A549 (cell line): ENCODE measurements at regions not wholly inside any gene's neighbourhood (a gene's known extent, or its start where the extent isn't known, plus 50 kb on each side); places are given as distances from the start of the nearest gene placed in this dataset.
"Not testable (repeated sequence)": the region's sequence is repeated elsewhere in the genome, so short reads cannot be mapped to it uniquely, and the experiment has no call there.

Source experiments
- ATAC-seq, 2 experiments: fragments of 200-7000 bp in 1 of 2; fragments of >200 bp in 1 of 2; cut with Nextera tagmentation in 1 of 2; cut with Tn5 transposase in 1 of 2; 3 replicates each; pipeline versions ENCODE4 v1.8.0 to v1.9.1; 2018 to 2020; ENCODE audit warnings: mild to moderate bottlenecking in 1 of 2, moderate library complexity in 1 of 2
- CTCF ChIA-PET: fragments of 300-600 bp; sonication (Branson Sonifier 250); formaldehyde crosslinking; extraction: SDS; loops from one replicate; lab custom pipeline; 2021; ENCODE audit warnings: antibody characterized with exemption, inconsistent platforms; lab: Yijun Ruan, JAX
- POLR2A ChIA-PET: fragments of 350-600 bp; formaldehyde crosslinking; extraction: SDS; loops from one replicate; lab custom pipeline; 2021; ENCODE audit warnings: antibody characterized with exemption, inconsistent platforms; lab: Yijun Ruan, JAX
- DNase-seq, 2 experiments: peaks; one replicate each; pipeline versions ENCODE4 v3.0.0 to v3.0.0-alpha.2; 2011 to 2016; ENCODE audit warnings: low read depth in 1 of 2, low spot score in 1 of 2
- FAIRE-seq: peaks from 2 replicates; lab custom pipeline; 2011; peaks lifted over from hg19 to GRCh38; lab: Jason Lieb, UNC
- H3K27ac ChIP-seq, 2 experiments: fragments of >200 bp; sonication (Bioruptor Twin); formaldehyde crosslinking; 3 replicates each; pipeline ENCODE4 v1.5.1; 2016 to 2017
- H3K4me1 ChIP-seq: fragments of >200 bp; sonication (Bioruptor Twin); formaldehyde crosslinking; 3 replicates; pipeline ENCODE4 v1.6.1; 2016
- H3K4me2 ChIP-seq: fragments of >200 bp; sonication (Bioruptor Twin); formaldehyde crosslinking; 3 replicates; pipeline ENCODE4 v1.6.1; 2016
- H3K4me3 ChIP-seq: fragments of >200 bp; sonication (Bioruptor Twin); formaldehyde crosslinking; 3 replicates; pipeline ENCODE4 v1.5.1; 2016
- H3K9me3 ChIP-seq: fragments of >200 bp; sonication (Bioruptor Twin); formaldehyde crosslinking; 3 replicates; pipeline ENCODE4 v1.6.1; 2016
- CBX2 ChIP-seq: fragments of 200-600 bp; sonication (generic); IDR thresholded peaks from 2 replicates; pipeline ENCODE4 v1.6.1; 2016; ENCODE audit warnings: low read depth, mild to moderate bottlenecking, borderline replicate concordance
- CBX8 ChIP-seq: fragments of 200-600 bp; sonication (generic); IDR thresholded peaks from 2 replicates; pipeline ENCODE4 v1.6.1; 2016
- CHD2 ChIP-seq: fragments of 150-350 bp; IDR thresholded peaks from 2 replicates; pipeline ENCODE4 v1.6.1; 2014; ENCODE audit warnings: low read length; ENCODE audit not compliant: partially characterized antibody
- EHMT2 ChIP-seq: fragments of 200-600 bp; sonication (generic); IDR thresholded peaks from 2 replicates; pipeline ENCODE4 v1.6.1; 2016; ENCODE audit warnings: antibody characterized with exemption, low read depth, mild to moderate bottlenecking, moderate library complexity
- EP300 ChIP-seq, 2 experiments: fragments of >200 bp; sonication (Bioruptor Twin); formaldehyde crosslinking; IDR thresholded peaks; 2 replicates in 1 of 2; 3 replicates in 1 of 2; pipeline ENCODE4 v1.6.1; 2016 to 2017
- ESRRA ChIP-seq: fragments of 150-350 bp; IDR thresholded peaks from 2 replicates; pipeline ENCODE4 v1.6.1; 2014; ENCODE audit warnings: mild to moderate bottlenecking, low read length, borderline replicate concordance
- HOXB13 ChIP-seq: fragments of 250-450 bp; sonication (Bioruptor Pico); IDR thresholded peaks from 2 replicates; pipeline ENCODE4 v1.5.0; 2020; ENCODE audit warnings: low read depth, mild to moderate bottlenecking, moderate library complexity
- KDM5A ChIP-seq: fragments of 200-600 bp; sonication (generic); IDR thresholded peaks from 2 replicates; pipeline ENCODE4 v1.6.1; 2016; ENCODE audit warnings: antibody characterized with exemption, mild to moderate bottlenecking
- MYC ChIP-seq: IDR thresholded peaks from 2 replicates; pipeline ENCODE4 v1.6.1; 2012; ENCODE audit warnings: mild to moderate bottlenecking, inconsistent platforms, low read length, improper control_type of control experiment, borderline replicate concordance
- POLR2AphosphoS2 ChIP-seq: conservative IDR thresholded peaks from 2 replicates; pipeline ENCODE4 v1.6.1; 2012; ENCODE audit warnings: low read length, improper control_type of control experiment, inconsistent platforms
- RARB ChIP-seq: fragments of 250-450 bp; sonication (Bioruptor Pico); IDR thresholded peaks from 2 replicates; pipeline ENCODE4 v1.8.0; 2021; ENCODE audit warnings: mild to moderate bottlenecking, moderate library complexity
- TP53 ChIP-seq: fragments of 250-450 bp; sonication (Bioruptor Pico); IDR thresholded peaks from 2 replicates; pipeline ENCODE4 v1.5.0; 2021; ENCODE audit warnings: mild to moderate bottlenecking, moderate library complexity
- ZC3H11A ChIP-seq: fragments of 450-650 bp; IDR thresholded peaks from 2 replicates; pipeline ENCODE4 v1.6.1; 2014; ENCODE audit warnings: antibody characterized with exemption, mild to moderate bottlenecking
- WGBS: methylation state at CpG from one replicate; pipeline ENCODE4 v1.1.6; 2017; ENCODE audit errors: missing lambda C conversion rate; 5-methylcytosine and 5-hydroxymethylcytosine counted together
- TF ChIP-seq, protein P1 (sequence below): IDR thresholded peaks from 2 replicates; pipeline ENCODE4 v1.6.1; 2012
- TF ChIP-seq, protein P2 (sequence below): fragments of >200 bp; sonication (Bioruptor Twin); formaldehyde crosslinking; IDR thresholded peaks from 2 replicates; pipeline ENCODE4 v1.6.1; 2016
- TF ChIP-seq, protein P3 (sequence below): fragments of >200 bp; sonication (Bioruptor Twin); formaldehyde crosslinking; IDR thresholded peaks from 3 replicates; pipeline ENCODE4 v1.5.1; 2016
- TF ChIP-seq, protein P4 (sequence below): fragments of 450-650 bp; IDR thresholded peaks from 2 replicates; pipeline ENCODE4 v1.6.1; 2014; ENCODE audit warnings: antibody characterized with exemption

DNA sequence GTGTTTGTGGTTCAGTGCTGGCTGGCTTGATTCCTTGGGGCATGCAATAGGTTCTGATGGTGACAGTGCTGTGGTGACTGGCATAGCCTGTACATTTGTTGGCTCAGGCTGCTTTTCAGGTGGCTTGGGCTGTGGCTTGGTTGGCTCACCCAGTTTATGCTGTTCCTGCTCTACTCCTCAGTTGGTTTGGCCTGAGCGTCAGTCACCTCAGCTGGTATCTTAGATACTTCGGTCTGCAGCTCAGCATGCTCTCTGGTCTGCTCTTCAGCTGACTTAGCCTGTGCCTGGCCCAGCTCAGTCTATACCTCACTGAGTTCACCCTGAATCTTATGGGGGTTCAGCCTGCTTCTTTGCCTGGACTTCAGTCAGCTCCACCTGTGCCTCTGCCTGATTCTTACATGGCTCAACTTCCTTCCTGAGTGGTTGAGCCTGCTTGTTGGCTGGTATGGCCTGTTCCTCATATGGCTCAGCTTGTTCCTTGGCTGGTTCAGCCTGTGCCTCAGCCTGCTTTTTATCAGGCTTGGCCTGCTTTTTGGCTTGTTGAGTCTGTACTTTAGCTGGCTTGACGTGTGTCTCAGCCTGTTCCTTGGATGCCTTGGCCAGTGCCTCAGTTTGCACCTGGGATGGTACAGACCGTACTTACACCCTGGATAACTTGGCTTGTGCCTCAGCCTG is 170.6 kb downstream of the MSN start:
- 38% methylated on average over 4 of the region's 4 CpGs for WGBS
- Histone ChIP-seq H3K4me2 (no peak overlapping the region), H3K4me1 (no peaks in the 10 kb centered on the region), H3K27ac (no peak overlapping the region), H3K9me3 (no peaks in the 10 kb centered on the region), H3K4me3 (no peak overlapping the region)
- POLR2A ChIA-PET: no interaction called here
- TF ChIP-seq, protein P1, sequence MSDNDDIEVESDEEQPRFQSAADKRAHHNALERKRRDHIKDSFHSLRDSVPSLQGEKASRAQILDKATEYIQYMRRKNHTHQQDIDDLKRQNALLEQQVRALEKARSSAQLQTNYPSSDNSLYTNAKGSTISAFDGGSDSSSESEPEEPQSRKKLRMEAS: no peak
- TF ChIP-seq ZC3H11A (no peak), KDM5A (no peak), EP300 (IDR thresholded peaks at IDR 0.05) (no peak)
- FAIRE-seq (no peak), DNase-seq (no peak), ATAC-seq (no peak)
- CTCF ChIA-PET: interaction anchor here (0.6 kb wide), 1 partner anchor 41 kb away, joined by 4 read pairs; no protein-coding TSS in a partner anchor

DNA sequence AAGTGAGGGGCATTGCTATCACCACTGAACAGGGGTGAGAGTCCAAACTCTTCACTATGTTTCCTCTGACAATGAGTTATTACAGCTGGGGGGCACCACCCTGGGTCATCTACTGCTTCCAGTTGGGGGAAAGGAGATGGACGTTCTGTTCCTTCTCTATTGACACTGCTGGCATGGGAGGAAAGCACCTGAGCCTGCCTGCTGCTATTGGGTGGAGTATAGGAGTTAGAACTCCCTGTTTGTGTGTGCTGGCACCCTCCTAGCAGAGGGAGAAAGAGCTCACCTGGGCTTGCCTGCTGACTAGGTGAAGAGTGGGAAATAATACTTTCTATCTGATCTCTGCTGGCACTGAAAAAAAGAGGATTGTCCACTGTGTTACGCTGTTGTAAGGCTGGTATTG is 163.8 kb downstream of the MSN start:
- no peaks in the 10 kb centered on the region for H3K4me1 ChIP-seq
- H3K9me3 ChIP-seq: no peaks in the 10 kb centered on the region
- ChIA-PET POLR2A (no interaction called here), CTCF (no interaction called here)
- FAIRE-seq: no peak
- no peak for DNase-seq
- TF ChIP-seq, protein P2, sequence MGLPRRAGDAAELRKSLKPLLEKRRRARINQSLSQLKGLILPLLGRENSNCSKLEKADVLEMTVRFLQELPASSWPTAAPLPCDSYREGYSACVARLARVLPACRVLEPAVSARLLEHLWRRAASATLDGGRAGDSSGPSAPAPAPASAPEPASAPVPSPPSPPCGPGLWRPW: no peak
- TF ChIP-seq, protein P3, sequence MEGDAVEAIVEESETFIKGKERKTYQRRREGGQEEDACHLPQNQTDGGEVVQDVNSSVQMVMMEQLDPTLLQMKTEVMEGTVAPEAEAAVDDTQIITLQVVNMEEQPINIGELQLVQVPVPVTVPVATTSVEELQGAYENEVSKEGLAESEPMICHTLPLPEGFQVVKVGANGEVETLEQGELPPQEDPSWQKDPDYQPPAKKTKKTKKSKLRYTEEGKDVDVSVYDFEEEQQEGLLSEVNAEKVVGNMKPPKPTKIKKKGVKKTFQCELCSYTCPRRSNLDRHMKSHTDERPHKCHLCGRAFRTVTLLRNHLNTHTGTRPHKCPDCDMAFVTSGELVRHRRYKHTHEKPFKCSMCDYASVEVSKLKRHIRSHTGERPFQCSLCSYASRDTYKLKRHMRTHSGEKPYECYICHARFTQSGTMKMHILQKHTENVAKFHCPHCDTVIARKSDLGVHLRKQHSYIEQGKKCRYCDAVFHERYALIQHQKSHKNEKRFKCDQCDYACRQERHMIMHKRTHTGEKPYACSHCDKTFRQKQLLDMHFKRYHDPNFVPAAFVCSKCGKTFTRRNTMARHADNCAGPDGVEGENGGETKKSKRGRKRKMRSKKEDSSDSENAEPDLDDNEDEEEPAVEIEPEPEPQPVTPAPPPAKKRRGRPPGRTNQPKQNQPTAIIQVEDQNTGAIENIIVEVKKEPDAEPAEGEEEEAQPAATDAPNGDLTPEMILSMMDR: no peak
- TF ChIP-seq CHD2 (no peak), RARB (CRISPR knock-in tag) (no peak), ESRRA (no peak), CBX2 (no peak), POLR2AphosphoS2 (no peak), HOXB13 (CRISPR knock-in tag) (no peak)
- ATAC-seq: no peak
- H3K4me2 ChIP-seq: no peak overlapping the region
- 2% methylated on average over 2 of the region's 2 CpGs for WGBS
- no peak overlapping the region for H3K27ac ChIP-seq
- no peak overlapping the region for H3K4me3 ChIP-seq

DNA sequence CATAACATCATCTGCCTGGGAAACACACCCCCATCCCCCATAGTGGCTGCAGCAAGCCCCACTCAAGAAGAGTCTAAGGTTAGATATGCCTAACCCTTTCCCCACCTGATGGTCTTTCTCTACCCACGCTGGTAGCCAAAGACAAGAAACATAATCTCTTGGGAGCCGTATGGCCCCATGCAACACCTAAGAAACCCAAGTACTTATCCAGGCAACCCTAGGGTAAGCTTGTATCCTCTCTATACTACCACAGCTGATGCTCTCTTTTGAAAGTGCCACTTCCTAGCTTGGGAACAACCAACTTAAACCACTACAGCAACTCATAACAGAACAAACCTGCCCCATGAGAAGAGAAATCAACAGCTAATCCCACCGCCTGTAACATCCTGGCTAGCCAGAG is 161.1 kb downstream of the MSN start:
- Histone ChIP-seq H3K4me1 (no peaks in the 10 kb centered on the region), H3K4me3 (no peak overlapping the region), H3K27ac (no peak overlapping the region), H3K4me2 (no peak overlapping the region), H3K9me3 (no peaks in the 10 kb centered on the region)
- 7% methylated on average over 3 of the region's 3 CpGs for WGBS
- ChIA-PET CTCF (no interaction called here), POLR2A (no interaction called here)
- ATAC-seq (no peak), FAIRE-seq (no peak), DNase-seq (no peak)
- TF ChIP-seq EHMT2: no peak
- no peak for TF ChIP-seq ZC3H11A
- TF ChIP-seq CBX8: no peak
- TF ChIP-seq, protein P4, sequence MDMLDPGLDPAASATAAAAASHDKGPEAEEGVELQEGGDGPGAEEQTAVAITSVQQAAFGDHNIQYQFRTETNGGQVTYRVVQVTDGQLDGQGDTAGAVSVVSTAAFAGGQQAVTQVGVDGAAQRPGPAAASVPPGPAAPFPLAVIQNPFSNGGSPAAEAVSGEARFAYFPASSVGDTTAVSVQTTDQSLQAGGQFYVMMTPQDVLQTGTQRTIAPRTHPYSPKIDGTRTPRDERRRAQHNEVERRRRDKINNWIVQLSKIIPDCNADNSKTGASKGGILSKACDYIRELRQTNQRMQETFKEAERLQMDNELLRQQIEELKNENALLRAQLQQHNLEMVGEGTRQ: no peak
- no peak for TF ChIP-seq TP53 (CRISPR knock-in tag)
- no peak for TF ChIP-seq MYC

DNA sequence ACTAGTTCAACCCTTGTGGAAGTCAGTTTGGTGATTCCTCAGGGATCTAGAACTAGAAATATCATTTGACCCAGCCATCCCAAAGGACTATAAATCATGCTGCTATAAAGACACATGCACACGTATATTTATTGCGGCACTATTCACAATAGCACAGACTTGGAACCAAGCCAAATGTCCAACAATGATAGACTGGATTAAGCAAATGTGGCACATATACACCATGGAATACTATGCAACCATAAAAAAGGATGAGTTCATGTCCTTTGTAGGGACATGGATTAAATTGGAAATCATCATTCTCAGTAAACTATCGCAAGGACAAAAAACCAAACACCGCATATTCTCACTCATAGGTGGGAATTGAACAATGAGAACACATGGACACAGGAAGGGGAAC is 157.8 kb downstream of the MSN start:
- CTCF ChIA-PET, H3K4me2 ChIP-seq, POLR2A ChIA-PET, H3K4me1 ChIP-seq, H3K27ac ChIP-seq, DNase-seq, ATAC-seq, FAIRE-seq, H3K4me3 ChIP-seq, H3K9me3 ChIP-seq: not testable (repeated sequence)
- 82% methylated on average over 4 of the region's 4 CpGs for WGBS
